Gastrocnemius medialis (tissue), 4 donors: ENCODE measurements at regions not wholly inside any gene's neighbourhood (a gene's known extent, or its start where the extent isn't known, plus 50 kb on each side); places are given as distances from the start of the nearest gene placed in this dataset.

Experiments used
- POLR2A ChIP-seq, 2 donors: fragments of 450-650 bp; IDR thresholded peaks; one replicate each; pipeline ENCODE4 v1.6.1; 2017; ENCODE audit warnings: antibody characterized with exemption in 2 of 2, mild to moderate bottlenecking in 2 of 2, moderate library complexity in 2 of 2
- TF ChIP-seq, protein P1 (sequence below), 5 experiments: fragments of 450-650 bp in 3 of 5; fragments of 200-600 bp in 2 of 5; sonication (generic) in 2 of 5; IDR thresholded peaks in 4 of 5; conservative IDR thresholded peaks in 1 of 5; 1 replicate in 4 of 5; 2 replicates in 1 of 5; pipeline ENCODE4 v1.5.1; 2016 to 2019; ENCODE audit warnings: antibody characterized with exemption in 5 of 5, mild to moderate bottlenecking in 3 of 5, moderate library complexity in 3 of 5

DNA sequence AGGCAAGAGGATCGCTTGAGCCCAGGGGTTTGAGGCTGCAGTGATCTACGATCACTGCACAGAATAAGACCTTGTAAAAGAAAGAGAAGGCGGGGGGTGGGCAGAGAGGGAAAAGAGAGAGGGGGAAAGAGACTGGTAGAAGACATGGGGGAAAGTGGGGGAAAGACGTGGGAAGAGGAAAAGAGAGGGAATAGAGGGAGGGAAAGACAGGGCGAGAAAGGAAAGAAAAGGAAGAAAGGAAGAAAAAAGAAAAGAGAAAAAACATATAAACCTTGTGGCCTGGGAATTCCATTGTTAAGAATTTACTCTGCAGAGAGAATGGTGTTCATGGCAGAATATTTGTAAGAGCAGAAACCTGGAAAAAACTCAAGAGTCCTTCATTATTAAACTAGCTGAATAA, 120.4 kb downstream of the RMI2 start:
- TF ChIP-seq, protein P1, sequence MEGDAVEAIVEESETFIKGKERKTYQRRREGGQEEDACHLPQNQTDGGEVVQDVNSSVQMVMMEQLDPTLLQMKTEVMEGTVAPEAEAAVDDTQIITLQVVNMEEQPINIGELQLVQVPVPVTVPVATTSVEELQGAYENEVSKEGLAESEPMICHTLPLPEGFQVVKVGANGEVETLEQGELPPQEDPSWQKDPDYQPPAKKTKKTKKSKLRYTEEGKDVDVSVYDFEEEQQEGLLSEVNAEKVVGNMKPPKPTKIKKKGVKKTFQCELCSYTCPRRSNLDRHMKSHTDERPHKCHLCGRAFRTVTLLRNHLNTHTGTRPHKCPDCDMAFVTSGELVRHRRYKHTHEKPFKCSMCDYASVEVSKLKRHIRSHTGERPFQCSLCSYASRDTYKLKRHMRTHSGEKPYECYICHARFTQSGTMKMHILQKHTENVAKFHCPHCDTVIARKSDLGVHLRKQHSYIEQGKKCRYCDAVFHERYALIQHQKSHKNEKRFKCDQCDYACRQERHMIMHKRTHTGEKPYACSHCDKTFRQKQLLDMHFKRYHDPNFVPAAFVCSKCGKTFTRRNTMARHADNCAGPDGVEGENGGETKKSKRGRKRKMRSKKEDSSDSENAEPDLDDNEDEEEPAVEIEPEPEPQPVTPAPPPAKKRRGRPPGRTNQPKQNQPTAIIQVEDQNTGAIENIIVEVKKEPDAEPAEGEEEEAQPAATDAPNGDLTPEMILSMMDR (IDR thresholded peaks at IDR 0.05 in 4 of 5, conservative IDR thresholded peaks at IDR 0.05 in 1 of 5): no peak
- no peak for TF ChIP-seq POLR2A (IDR thresholded peaks at IDR 0.05)
